Brain microvascular endothelial cell (primary cell): ENCODE measurements at regions not wholly inside any gene's neighbourhood (a gene's known extent, or its start where the extent isn't known, plus 50 kb on each side); places are given as distances from the start of the nearest gene placed in this dataset.
A peak's percentile ranks its signal among the peaks of the same experiment; 100 is the strongest.

Experiments
- DNase-seq: peaks from one replicate; pipeline ENCODE4 v3.0.0-alpha.2; 2020
- H3K27ac ChIP-seq: fragments of 250-450 bp; sonication (Bioruptor Pico); 2 replicates; pipeline ENCODE4 v1.5.1; 2020; ENCODE audit warnings: mild to moderate bottlenecking, moderate library complexity
- H3K27me3 ChIP-seq: fragments of 250-450 bp; sonication (Bioruptor Pico); replicated peaks from 2 replicates; pipeline ENCODE4 v1.5.1; 2020; ENCODE audit warnings: mild to moderate bottlenecking
- H3K36me3 ChIP-seq: fragments of 250-450 bp; sonication (Bioruptor Pico); replicated peaks from 2 replicates; pipeline ENCODE4 v1.5.1; 2020; ENCODE audit warnings: mild to moderate bottlenecking
- H3K4me3 ChIP-seq: 2 replicates; pipeline ENCODE4 v1.5.1; 2011; ENCODE audit warnings: low read depth, mild to moderate bottlenecking, control low read depth, low read length, moderate library complexity
- in situ Hi-C: cut with HindIII; loops from 2 replicates; pipeline ENCODE4 v1.10.0; 2017; ENCODE audit warnings: low sequenced_read_pairs, low pct_ligation_motif_present
- TF ChIP-seq, protein P1 (sequence below): IDR thresholded peaks from 2 replicates; pipeline ENCODE4 v1.5.1; 2011; ENCODE audit warnings: low read depth, mild to moderate bottlenecking, moderate library complexity, low read length, control low read depth, inconsistent platforms; ENCODE audit errors: missing control alignments

DNA sequence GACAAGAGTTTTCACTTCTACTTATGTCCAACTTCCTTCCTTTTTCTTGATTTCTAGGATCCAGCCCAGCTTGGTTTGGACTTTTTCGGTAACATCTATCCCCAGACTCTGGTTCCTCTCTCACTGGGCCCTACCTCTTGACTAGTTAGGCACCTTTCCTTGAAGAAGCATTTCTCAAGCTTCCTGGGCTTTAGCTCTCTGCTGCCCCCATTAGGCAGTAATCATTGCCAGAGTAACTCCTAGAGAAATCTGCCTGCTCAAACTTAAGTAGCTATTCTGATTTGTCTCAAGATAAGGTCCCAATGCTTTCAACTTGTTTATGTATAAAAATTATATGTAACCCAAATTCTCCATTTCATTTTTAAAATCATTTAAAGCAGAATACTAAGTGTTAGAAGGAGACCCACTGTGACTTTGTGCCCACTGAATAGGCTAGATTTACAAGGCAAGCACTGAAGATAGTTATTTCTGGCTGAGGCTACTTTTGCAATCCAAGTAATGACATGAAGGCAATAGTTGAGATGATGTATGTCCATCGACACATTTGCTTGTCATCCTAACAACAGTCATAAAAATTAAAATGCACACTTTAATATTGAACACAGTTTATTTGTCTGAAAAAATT, 275.0 kb upstream of the G2E3 start:
- in situ Hi-C loops: no loop called here

DNA sequence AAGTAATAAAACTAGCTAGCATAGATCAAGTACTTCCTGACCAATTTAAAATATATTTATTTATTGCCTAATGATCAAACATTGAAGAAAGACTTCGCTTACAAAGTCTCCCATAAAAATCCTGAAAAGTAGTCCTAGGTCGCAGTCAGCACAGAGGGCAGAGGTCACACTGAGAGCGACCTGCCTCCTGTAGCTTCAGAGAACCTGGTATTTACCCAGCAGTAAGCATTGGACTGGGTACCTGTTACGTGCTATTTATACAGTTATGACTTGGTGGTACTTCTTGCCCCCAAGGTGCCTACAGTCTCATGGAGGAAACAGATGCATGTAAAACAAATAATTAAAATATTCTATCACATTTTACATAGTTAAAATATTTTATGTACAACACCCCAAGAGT, 274.1 kb upstream of the G2E3 start:
- in situ Hi-C loops: no loop called here
- no peaks in the 10 kb centered on the region for H3K27me3 ChIP-seq
- H3K27ac ChIP-seq: no peak overlapping the region
- no peak overlapping the region for H3K4me3 ChIP-seq
- no peak for DNase-seq
- H3K36me3 ChIP-seq: no peaks in the 10 kb centered on the region
- TF ChIP-seq, protein P1, sequence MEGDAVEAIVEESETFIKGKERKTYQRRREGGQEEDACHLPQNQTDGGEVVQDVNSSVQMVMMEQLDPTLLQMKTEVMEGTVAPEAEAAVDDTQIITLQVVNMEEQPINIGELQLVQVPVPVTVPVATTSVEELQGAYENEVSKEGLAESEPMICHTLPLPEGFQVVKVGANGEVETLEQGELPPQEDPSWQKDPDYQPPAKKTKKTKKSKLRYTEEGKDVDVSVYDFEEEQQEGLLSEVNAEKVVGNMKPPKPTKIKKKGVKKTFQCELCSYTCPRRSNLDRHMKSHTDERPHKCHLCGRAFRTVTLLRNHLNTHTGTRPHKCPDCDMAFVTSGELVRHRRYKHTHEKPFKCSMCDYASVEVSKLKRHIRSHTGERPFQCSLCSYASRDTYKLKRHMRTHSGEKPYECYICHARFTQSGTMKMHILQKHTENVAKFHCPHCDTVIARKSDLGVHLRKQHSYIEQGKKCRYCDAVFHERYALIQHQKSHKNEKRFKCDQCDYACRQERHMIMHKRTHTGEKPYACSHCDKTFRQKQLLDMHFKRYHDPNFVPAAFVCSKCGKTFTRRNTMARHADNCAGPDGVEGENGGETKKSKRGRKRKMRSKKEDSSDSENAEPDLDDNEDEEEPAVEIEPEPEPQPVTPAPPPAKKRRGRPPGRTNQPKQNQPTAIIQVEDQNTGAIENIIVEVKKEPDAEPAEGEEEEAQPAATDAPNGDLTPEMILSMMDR: no peak

More for the DNA sequence above, 275.0 kb upstream of the G2E3 start:
- DNase-seq: peak; percentile 30
- Histone ChIP-seq H3K27me3 (no peaks in the 10 kb centered on the region), H3K36me3 (no peaks in the 10 kb centered on the region), H3K4me3 (no peak overlapping the region), H3K27ac (no peak overlapping the region)
- TF ChIP-seq, protein P1: peak; percentile 91

DNA sequence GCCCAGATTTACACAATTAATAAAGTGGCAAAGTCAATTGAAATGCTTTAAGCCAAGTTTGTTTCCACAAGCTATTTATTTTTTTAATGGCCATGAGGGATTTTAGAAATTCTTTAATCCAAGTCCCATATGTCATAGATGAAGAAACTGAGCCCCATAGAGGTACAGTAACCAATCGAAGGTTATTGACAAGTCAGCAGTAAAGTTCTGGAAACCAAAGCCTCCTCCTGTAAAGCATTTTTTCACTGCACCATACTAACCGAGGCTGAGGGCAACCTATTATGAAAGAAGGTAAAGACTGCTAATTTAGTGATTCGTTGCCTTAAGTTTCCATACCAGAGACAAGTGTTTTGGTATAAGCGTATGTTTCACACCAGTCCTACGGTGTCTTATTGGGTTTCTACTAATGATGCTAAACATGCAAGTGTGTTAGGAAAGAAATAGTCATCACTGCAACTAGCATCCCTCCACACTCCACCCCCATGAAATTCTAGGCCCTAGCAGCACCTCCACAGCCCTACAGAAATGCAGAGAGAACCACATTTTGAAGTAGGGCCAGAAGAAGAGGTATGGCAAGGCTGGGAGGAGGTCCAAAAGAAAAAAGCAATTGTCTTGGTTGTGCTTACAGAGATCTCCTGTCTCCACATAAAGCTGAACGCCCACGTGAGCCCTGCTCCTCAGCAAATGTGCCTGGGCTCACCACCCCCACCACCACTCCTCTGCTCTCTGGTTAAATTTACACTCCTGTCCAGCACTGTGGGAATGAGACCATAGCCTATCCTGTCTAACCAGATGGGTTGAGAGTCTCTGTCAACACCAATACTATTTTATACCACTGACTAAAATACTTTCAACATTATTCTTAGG, 271.1 kb upstream of the G2E3 start:
- H3K27me3 ChIP-seq: no peaks in the 10 kb centered on the region
- no peak overlapping the region for H3K27ac ChIP-seq
- H3K4me3 ChIP-seq: no peak overlapping the region
- H3K36me3 ChIP-seq: no peaks in the 10 kb centered on the region
- in situ Hi-C loops: no loop called here
- DNase-seq: no peak
- TF ChIP-seq, protein P1: no peak

DNA sequence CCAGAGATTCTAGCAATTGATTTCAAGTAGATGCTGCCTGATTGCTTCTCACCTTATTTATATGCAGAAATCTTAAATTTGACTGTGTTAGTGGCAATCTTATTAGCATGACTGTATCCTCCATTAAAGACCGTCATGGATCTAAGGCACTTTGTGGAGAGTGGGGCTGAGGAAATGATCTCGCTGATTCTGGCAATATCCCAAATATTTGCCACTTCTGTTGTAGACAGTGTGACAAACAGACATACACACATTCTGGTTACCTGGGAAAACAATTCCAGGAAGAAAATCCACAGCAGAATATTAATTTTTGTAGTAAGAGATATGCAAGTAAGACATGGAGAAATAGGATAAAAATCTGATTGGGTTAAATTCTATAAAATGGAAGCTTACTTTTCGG, 269.0 kb upstream of the G2E3 start:
- Histone ChIP-seq H3K27ac (no peak overlapping the region), H3K27me3 (no peaks in the 10 kb centered on the region), H3K4me3 (no peak overlapping the region), H3K36me3 (no peaks in the 10 kb centered on the region)
- TF ChIP-seq, protein P1: no peak
- in situ Hi-C loops: no loop called here
- no peak for DNase-seq

DNA sequence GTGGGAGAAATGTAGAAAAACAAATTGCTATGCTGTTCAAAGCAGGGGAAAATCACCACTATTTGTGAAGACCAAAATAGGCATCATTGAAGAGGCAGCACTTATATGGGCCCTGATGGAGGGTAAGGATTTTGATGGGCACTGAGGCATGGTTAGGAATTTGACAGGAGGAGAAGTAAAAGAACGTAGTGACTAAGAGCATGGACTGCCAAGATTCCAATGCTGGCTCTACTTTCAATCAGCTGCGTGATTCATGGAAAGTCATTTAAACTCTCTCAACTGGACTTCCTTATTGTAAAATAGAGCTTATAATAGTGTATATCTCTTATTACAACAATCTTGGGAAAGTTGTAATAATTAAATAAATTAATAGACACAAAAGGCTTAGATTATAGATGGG, 267.7 kb upstream of the G2E3 start:
- no peak overlapping the region for H3K4me3 ChIP-seq
- DNase-seq: peak; percentile 1
- H3K36me3 ChIP-seq: no peaks in the 10 kb centered on the region
- H3K27me3 ChIP-seq: no peaks in the 10 kb centered on the region
- TF ChIP-seq, protein P1: no peak
- H3K27ac ChIP-seq: no peak overlapping the region
- in situ Hi-C loops: no loop called here
